ENCODE measurements at regions not wholly inside any gene's neighbourhood (a gene's known extent, or its start where the extent isn't known, plus 50 kb on each side); places are given as distances from the start of the nearest gene placed in this dataset.

DNA sequence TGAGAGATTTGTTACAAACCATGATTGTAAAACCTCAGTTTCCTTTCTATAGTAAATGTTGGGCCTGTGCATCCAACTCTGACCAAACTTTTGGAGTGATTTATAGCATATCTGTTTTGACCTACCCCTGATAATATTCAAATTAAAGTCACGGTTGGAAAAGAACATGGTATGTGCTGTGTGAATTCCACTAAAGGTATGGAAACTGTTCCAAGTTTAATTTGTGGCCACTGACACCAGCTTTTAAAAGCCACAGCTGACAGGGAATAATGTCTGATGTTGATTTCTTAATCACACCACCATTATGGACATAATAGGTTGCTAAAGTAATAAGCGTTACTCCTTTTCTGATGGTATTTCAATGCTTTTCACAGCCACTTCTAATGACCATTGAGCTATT is 1215.9 kb downstream of the CDH8 start:
- Mint-ChIP-seq H3K36me3 (ENCODE audit: low read depth) (no peaks in the 10 kb centered on the region), H3K27me3 (ENCODE audit: insufficient read depth, low read depth, poor library complexity) (no peaks in the 10 kb centered on the region), H3K9me3 (no peaks in the 10 kb centered on the region), H3K4me3 (no peak overlapping the region), H3K27ac (no peak overlapping the region), H3K4me1 (no peaks in the 10 kb centered on the region)
- no peak overlapping the region for H3K27ac ChIP-seq (ENCODE audit: low read depth)
- no peak overlapping the region for H3K4me3 ChIP-seq
- no peaks in the 10 kb centered on the region for H3K36me3 ChIP-seq (ENCODE audit: insufficient read depth)
- no peaks in the 10 kb centered on the region; the same call in 1 of the 2 replicates for H3K9me2 ChIP-seq (ENCODE audit: insufficient read depth)
- no peak for DNase-seq (ENCODE audit: low spot score)
- no peak overlapping the region for H2AFZ ChIP-seq
- no peaks in the 10 kb centered on the region for H3K79me2 ChIP-seq (replicated peaks; ENCODE audit: insufficient read depth)
- H3K4me2 ChIP-seq: no peak overlapping the region
- ATAC-seq: no peak
- no peaks in the 10 kb centered on the region for H4K20me1 ChIP-seq (replicated peaks; ENCODE audit: insufficient read depth)
- no peaks in the 10 kb centered on the region for H3K4me1 ChIP-seq (ENCODE audit: insufficient read depth)
- no peaks in the 10 kb centered on the region for H3K27me3 ChIP-seq (ENCODE audit: insufficient read depth)
- TF ChIP-seq, protein P1, sequence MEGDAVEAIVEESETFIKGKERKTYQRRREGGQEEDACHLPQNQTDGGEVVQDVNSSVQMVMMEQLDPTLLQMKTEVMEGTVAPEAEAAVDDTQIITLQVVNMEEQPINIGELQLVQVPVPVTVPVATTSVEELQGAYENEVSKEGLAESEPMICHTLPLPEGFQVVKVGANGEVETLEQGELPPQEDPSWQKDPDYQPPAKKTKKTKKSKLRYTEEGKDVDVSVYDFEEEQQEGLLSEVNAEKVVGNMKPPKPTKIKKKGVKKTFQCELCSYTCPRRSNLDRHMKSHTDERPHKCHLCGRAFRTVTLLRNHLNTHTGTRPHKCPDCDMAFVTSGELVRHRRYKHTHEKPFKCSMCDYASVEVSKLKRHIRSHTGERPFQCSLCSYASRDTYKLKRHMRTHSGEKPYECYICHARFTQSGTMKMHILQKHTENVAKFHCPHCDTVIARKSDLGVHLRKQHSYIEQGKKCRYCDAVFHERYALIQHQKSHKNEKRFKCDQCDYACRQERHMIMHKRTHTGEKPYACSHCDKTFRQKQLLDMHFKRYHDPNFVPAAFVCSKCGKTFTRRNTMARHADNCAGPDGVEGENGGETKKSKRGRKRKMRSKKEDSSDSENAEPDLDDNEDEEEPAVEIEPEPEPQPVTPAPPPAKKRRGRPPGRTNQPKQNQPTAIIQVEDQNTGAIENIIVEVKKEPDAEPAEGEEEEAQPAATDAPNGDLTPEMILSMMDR (conservative IDR thresholded peaks at IDR 0.05; ENCODE audit: low read depth in 2 of 2): no peak
- TF ChIP-seq JUNB (IDR thresholded peaks at IDR 0.05; ENCODE audit: unreplicated experiment) (no peak), REST (IDR thresholded peaks at IDR 0.05; ENCODE audit: unreplicated experiment) (no peak), CREB1 (CRISPR knock-in tag; IDR thresholded peaks at IDR 0.05; ENCODE audit: low read depth) (no peak), NANOG (IDR thresholded peaks at IDR 0.05; ENCODE audit: borderline replicate concordance) (no peak)
- H3F3A ChIP-seq (replicated peaks; ENCODE audit: low read depth): no peaks in the 10 kb centered on the region

DNA sequence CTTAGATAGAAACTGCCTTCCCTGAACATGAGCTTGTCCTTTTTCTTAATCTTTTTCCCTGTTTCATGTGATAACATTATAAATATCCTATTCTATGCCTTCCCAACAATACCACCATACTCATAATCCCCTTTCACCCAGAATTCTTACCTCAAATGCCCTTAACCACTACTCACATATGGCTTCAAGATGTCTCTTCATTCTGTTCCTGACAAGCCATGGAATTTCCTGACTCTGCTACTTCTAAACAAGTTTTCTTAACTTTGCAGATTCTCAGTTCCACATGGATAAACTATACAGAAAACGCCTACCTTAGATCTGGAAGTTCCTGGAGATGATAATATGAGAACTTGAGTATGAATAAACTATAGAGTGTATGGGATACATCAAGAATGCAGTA is 1217.8 kb downstream of the CDH8 start:
- H3K27me3 Mint-ChIP-seq (ENCODE audit: insufficient read depth, low read depth, poor library complexity): no peaks in the 10 kb centered on the region
- ATAC-seq: no peak
- H3K9me3 Mint-ChIP-seq: no peaks in the 10 kb centered on the region
- H3K27ac Mint-ChIP-seq: no peak overlapping the region
- Histone ChIP-seq H4K20me1 (replicated peaks; ENCODE audit: insufficient read depth) (no peaks in the 10 kb centered on the region), H3K4me2 (no peak overlapping the region), H3K79me2 (replicated peaks; ENCODE audit: insufficient read depth) (no peaks in the 10 kb centered on the region), H3K36me3 (ENCODE audit: insufficient read depth) (no peaks in the 10 kb centered on the region), H3K9me2 (ENCODE audit: insufficient read depth) (no peaks in the 10 kb centered on the region; the same call in 1 of the 2 replicates), H3K27me3 (ENCODE audit: insufficient read depth) (no peaks in the 10 kb centered on the region), H2AFZ (no peak overlapping the region), H3K4me3 (no peak overlapping the region), H3K4me1 (ENCODE audit: insufficient read depth) (no peaks in the 10 kb centered on the region), H3K27ac (ENCODE audit: low read depth) (no peak overlapping the region), H3F3A (replicated peaks; ENCODE audit: low read depth) (no peaks in the 10 kb centered on the region)
- no peaks in the 10 kb centered on the region for H3K36me3 Mint-ChIP-seq (ENCODE audit: low read depth)
- H3K4me1 Mint-ChIP-seq: no peaks in the 10 kb centered on the region
- DNase-seq (ENCODE audit: low spot score): no peak
- no peak overlapping the region for H3K4me3 Mint-ChIP-seq
- TF ChIP-seq REST (IDR thresholded peaks at IDR 0.05; ENCODE audit: unreplicated experiment): no peak
- TF ChIP-seq STAT1 (IDR thresholded peaks at IDR 0.05; ENCODE audit: unreplicated experiment): no peak
- TF ChIP-seq EZH2 (IDR thresholded peaks at IDR 0.05; ENCODE audit: low read depth, unreplicated experiment): no peak
- TF ChIP-seq NANOG (IDR thresholded peaks at IDR 0.05; ENCODE audit: borderline replicate concordance): no peak
- no peak for TF ChIP-seq ZNF114 (CRISPR knock-in tag; IDR thresholded peaks at IDR 0.05)
- no peak for TF ChIP-seq CREB1 (CRISPR knock-in tag; IDR thresholded peaks at IDR 0.05; ENCODE audit: low read depth)
- no peak for TF ChIP-seq POLR2AphosphoS5 (IDR thresholded peaks at IDR 0.05; ENCODE audit: low read depth)
- TF ChIP-seq, protein P1 (conservative IDR thresholded peaks at IDR 0.05; ENCODE audit: low read depth in 2 of 2): no peak
